ENCODE measurements at regions not wholly inside any gene's neighbourhood (a gene's known extent, or its start where the extent isn't known, plus 50 kb on each side); places are given as distances from the start of the nearest gene placed in this dataset.
A peak's percentile ranks its signal among the peaks of the same experiment; 100 is the strongest.

- no peak for DNase-seq
These were observed 184.9 kb upstream of the DKK2 start for GRCh38 chr4:107220976-107221375.

DNA sequence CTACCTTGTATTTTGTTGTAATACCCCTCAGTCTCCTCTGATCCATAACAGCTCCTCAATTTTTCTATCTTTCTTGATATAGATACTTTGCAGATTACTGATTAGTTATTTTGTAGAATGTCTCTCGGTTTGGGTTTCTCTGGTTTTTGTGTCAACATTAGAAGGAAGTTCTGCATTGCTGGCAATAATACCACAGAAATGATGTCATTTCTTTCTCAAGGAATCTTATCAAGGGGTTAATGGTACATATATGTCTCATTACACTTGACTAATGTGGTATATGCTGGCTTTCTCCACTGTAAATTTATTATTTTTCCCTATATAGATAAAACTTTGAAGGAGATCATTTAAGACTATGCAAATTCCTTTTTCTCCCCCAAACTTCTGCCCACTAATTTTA, 183.6 kb upstream of the DKK2 start:
- DNase-seq, result no peak

- no peak for DNase-seq
These were observed 180.3 kb upstream of the DKK2 start for GRCh38 chr4:107216379-107216778.

- DNase-seq, result no peak
These were observed 179.1 kb upstream of the DKK2 start for GRCh38 chr4:107215222-107215621.

GRCh38 chr4:107213880-107214279, 177.8 kb upstream of the DKK2 start:
- no peak for DNase-seq

DNA sequence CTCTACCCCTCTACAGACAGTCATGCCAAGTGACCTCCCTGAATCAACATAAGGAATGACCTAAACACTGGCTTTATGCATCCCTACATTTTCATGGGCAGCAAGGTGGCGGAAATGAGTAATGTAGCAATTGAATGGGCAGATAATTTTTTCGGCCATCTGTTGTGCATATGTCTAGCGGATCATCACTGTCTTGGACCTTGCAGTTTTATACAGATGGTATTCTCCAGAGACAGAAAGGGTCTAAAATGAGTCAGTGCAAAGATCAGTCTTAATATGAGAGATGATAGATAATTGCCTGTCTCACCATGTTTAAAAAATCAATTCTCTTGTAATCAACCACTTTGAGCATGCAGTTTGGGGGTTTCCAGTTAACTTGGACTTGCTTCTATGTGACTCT, 177.3 kb upstream of the DKK2 start:
- DNase-seq, result no peak

- DNase-seq, result no peak
These were observed 176.5 kb upstream of the DKK2 start for GRCh38 chr4:107212565-107212964.

GRCh38 chr4:107210450-107211239, 174.5 kb upstream of the DKK2 start:
- DNase-seq, result no peak

GRCh38 chr4:107203733-107204132, 167.6 kb upstream of the DKK2 start:
- DNase-seq, result no peak

GRCh38 chr4:107202744-107203143, 166.6 kb upstream of the DKK2 start:
- DNase-seq, result no peak

DNA sequence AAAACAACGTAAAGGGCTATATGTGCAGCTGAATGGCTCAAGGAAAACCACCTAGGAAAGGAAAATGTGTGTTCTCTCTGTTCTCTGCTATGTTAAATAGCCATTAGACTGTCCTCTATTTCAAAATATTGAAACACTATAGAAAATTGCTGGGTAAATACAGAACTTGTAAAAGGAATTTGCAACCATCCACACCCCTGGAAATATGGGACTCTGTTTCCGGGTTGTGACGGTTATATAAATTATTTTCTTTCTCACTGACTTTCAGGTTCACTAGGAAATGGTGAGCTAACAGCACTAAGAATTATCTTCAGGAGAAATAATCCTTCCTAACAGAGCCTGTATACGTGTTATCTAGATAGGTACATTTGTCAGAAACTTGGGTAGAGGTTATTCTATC, 161.0 kb upstream of the DKK2 start:
- DNase-seq, result no peak

GRCh38 chr4:107196312-107196711, 160.2 kb upstream of the DKK2 start:
- no peak for DNase-seq

DNA sequence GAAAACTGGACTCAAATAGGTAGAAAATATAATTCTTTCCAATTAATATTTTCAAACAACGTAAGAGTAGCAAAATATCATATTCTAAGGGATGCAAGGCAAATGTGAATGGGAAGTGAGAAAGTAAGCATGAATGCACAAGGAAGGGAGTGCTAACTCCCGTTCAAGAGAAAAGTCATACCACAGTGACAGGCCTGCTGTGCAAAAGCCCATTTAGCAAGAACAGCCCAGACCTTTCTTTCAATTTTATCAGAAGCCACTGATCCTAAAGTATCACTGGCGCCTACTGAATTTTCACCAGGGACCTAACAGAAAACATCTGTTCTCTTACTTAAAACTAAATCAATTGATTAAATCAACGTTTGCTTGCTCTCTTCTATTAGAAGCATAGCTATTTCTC, 157.9 kb upstream of the DKK2 start:
- no peak for DNase-seq

DNA sequence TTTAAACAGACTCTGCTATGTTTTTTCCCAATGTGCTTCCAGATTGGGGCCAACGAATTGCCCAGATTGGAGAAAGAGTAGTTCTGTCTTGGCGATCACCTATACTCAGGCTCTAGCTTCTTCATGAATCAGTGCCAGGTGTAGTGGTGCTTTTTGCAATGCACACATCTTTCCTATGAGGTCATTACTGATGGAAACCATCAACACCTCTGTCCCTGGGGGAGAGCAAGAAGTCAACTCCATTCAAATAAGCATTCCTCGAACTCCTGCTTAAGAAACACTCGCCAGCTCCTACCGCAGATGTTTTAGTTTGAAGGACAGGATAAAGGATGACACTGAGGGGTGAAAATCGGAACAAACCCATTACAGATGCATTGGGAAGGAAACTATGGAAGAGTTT, 156.5 kb upstream of the DKK2 start:
- DNase-seq, result no peak

- no peak for DNase-seq
These were observed 151.0 kb upstream of the DKK2 start for GRCh38 chr4:107187091-107187490.

DNA sequence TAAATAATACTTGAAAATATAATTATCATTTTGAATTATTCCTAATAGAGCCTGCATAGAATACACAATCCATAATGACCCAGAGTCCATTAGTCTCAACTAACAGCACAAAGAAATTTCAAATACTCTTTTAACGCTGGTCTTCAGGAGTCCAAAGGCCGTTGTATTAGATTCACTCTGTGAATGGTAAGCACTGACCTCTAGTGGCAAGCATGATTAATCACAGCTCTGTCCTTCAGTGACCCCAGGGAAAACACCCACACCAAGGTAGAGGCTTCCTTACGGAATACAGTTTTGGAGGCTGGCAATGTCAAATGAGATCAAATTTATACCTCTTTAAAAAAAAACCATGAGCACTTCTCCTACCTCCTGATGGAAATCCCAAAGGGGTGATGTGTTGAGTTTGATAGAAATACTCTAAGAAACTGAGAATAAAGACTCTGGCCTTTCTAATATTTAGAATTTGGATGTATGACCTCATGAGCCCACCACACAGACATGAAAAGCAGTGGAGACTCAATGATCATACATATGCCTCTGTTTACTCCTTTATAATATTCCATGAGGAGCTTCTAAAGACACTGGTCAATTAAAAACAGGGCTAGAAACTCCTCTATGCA, 147.2 kb upstream of the DKK2 start:
- DNase-seq, result peak; percentile 16 to 32

GRCh38 chr4:107182347-107182746, 146.2 kb upstream of the DKK2 start:
- no peak for DNase-seq

DNA sequence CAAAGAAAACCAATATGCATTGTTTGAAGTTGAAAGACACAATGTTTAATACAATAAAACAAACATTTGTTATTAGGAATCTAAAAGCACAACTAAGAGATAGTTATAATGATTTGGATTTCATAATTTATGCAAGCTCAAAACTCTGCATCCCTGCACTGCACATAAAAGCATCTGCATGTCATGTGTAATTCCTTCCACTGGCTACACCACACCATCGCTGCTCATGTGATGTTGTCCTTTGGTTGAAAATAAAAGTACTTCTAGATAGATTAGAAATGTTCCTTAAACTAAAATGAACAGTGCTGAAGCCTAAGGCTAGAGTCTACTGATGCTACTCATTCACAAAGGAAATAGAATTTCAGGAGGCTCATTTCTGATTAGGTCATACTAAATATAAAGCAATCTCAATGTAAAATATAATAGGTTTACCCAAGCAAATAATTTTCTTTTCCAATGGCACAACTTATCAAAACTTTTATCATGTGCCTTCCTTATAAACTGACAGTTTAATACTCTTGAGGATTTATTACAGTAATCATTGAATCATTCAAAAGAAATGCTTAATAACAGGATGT, 130.8 kb upstream of the DKK2 start:
- DNase-seq, result no peak

- DNase-seq, result no peak
These were observed 130.1 kb upstream of the DKK2 start for GRCh38 chr4:107166181-107166580.

- no peak for DNase-seq
These were observed 128.9 kb upstream of the DKK2 start for GRCh38 chr4:107164962-107165475.

DNA sequence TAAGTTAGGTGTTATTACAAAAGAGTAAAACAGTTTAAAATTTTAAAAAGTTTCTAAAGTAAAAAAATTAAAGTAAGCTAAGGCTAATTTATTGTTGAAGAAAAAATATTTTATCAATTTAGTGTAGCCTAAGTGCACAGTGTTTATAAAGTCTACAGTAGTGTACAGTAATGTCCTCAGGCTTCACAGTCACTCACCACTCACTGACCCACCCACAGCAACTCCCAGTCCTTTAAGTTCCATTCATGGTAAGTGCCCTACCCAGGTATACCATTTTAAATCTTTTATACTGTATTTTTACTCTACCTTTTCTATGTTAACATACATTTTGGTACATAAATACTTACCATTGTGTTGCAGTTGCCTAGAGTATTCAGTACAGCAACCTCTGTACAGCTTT, 120.3 kb upstream of the DKK2 start:
- DNase-seq, result no peak

GRCh38 chr4:107155366-107155765, 119.3 kb upstream of the DKK2 start:
- no peak for DNase-seq

- DNase-seq, result no peak
These were observed 117.8 kb upstream of the DKK2 start for GRCh38 chr4:107153956-107154355.

- DNase-seq, result no peak
These were observed 117.1 kb upstream of the DKK2 start for GRCh38 chr4:107153228-107153627.
